Nephron (organoid): ENCODE measurements at regions not wholly inside any gene's neighbourhood (a gene's known extent, or its start where the extent isn't known, plus 50 kb on each side); places are given as distances from the start of the nearest gene placed in this dataset.

Experiments used
- H3K27ac Mint-ChIP-seq, 3 experiments: 2 replicates each; pipeline ENCODE4 v1.8.0; 2020; ENCODE audit warnings: mixed read lengths in 3 of 3, mild to moderate bottlenecking in 2 of 3, moderate library complexity in 1 of 3
- H3K27me3 Mint-ChIP-seq: 2 replicates; pipeline ENCODE4 v1.8.0; 2021; ENCODE audit warnings: low read depth, mild to moderate bottlenecking, moderate library complexity, mixed read lengths
- H3K36me3 Mint-ChIP-seq: 2 replicates; pipeline ENCODE4 v1.8.0; 2020; ENCODE audit warnings: low read depth, mixed read lengths
- H3K4me1 Mint-ChIP-seq: 2 replicates; pipeline ENCODE4 v1.8.0; 2020; ENCODE audit warnings: mixed read lengths
- H3K4me3 Mint-ChIP-seq, 3 experiments: 2 replicates each; pipeline ENCODE4 v1.8.0; 2020; ENCODE audit warnings: mild to moderate bottlenecking in 3 of 3, mixed read lengths in 3 of 3, moderate library complexity in 2 of 3
- H3K9me3 Mint-ChIP-seq: 2 replicates; pipeline ENCODE4 v1.8.0; 2020; ENCODE audit warnings: mixed read lengths
- CTCF ChIP-seq, 3 experiments: fragments of 200-600 bp; sonication (generic); IDR thresholded peaks; one replicate each; pipeline ENCODE4 v1.5.0; 2021; ENCODE audit warnings: antibody characterized with exemption in 3 of 3; ENCODE audit not compliant: unreplicated experiment in 3 of 3

- H3K27ac Mint-ChIP-seq, result no peak overlapping the region
- peaks cover 28% of the 10 kb centered on the region for H3K4me1 Mint-ChIP-seq
- H3K4me3 Mint-ChIP-seq, result no peak overlapping the region
- TF ChIP-seq CTCF (IDR thresholded peaks at IDR 0.05; ENCODE audit: unreplicated experiment in 3 of 3), result no peak
- no peaks in the 10 kb centered on the region for H3K27me3 Mint-ChIP-seq
- peaks cover 7% of the 10 kb centered on the region for H3K9me3 Mint-ChIP-seq
- H3K36me3 Mint-ChIP-seq, result no peaks in the 10 kb centered on the region
Observed at GRCh38 chr13:80787604-80788003, 446.7 kb upstream of the SPRY2 start.

- Mint-ChIP-seq H3K36me3 (no peaks in the 10 kb centered on the region), H3K4me1 (peaks cover 28% of the 10 kb centered on the region), H3K27me3 (no peaks in the 10 kb centered on the region), H3K4me3 (peak overlapping the region in 2 of 3 experiments; percentile 0 to 3), H3K9me3 (no peaks in the 10 kb centered on the region), H3K27ac (peak overlapping the region; percentile 88 to 93 (median 90))
- no peak for TF ChIP-seq CTCF (IDR thresholded peaks at IDR 0.05; ENCODE audit: unreplicated experiment in 3 of 3)
Observed at GRCh38 chr13:80783926-80784565, 443.1 kb upstream of the SPRY2 start.

GRCh38 chr13:80782441-80782840, 441.5 kb upstream of the SPRY2 start:
- H3K4me1 Mint-ChIP-seq, result peaks cover 28% of the 10 kb centered on the region

GRCh38 chr13:80778297-80778696, 437.4 kb upstream of the SPRY2 start:
- Mint-ChIP-seq H3K36me3 (no peaks in the 10 kb centered on the region), H3K4me3 (no peak overlapping the region), H3K27me3 (no peaks in the 10 kb centered on the region), H3K9me3 (no peaks in the 10 kb centered on the region), H3K27ac (no peak overlapping the region), H3K4me1 (peaks cover 3% of the 10 kb centered on the region)
- TF ChIP-seq CTCF (IDR thresholded peaks at IDR 0.05; ENCODE audit: unreplicated experiment in 3 of 3), result no peak

More at GRCh38 chr13:80782441-80782840, 441.5 kb upstream of the SPRY2 start:
- no peak for TF ChIP-seq CTCF (IDR thresholded peaks at IDR 0.05; ENCODE audit: unreplicated experiment in 3 of 3)
- Mint-ChIP-seq H3K27me3 (no peaks in the 10 kb centered on the region), H3K9me3 (no peaks in the 10 kb centered on the region), H3K36me3 (no peaks in the 10 kb centered on the region), H3K4me3 (no peak overlapping the region), H3K27ac (peak overlapping the region in 1 of 3 experiments; percentile 25)

- no peak for TF ChIP-seq CTCF (IDR thresholded peaks at IDR 0.05; ENCODE audit: unreplicated experiment in 3 of 3)
- no peaks in the 10 kb centered on the region for H3K9me3 Mint-ChIP-seq
- H3K27me3 Mint-ChIP-seq, result no peaks in the 10 kb centered on the region
- H3K4me3 Mint-ChIP-seq, result no peak overlapping the region
- no peak overlapping the region for H3K27ac Mint-ChIP-seq
- H3K36me3 Mint-ChIP-seq, result no peaks in the 10 kb centered on the region
- peaks cover 31% of the 10 kb centered on the region for H3K4me1 Mint-ChIP-seq
Observed at GRCh38 chr13:80757694-80758093, 416.8 kb upstream of the SPRY2 start.

- Mint-ChIP-seq H3K27me3 (no peaks in the 10 kb centered on the region), H3K4me1 (peaks cover 31% of the 10 kb centered on the region), H3K27ac (peak overlapping the region in 2 of 3 experiments; percentile 14 to 84), H3K9me3 (no peaks in the 10 kb centered on the region), H3K4me3 (no peak overlapping the region), H3K36me3 (no peaks in the 10 kb centered on the region)
- TF ChIP-seq CTCF (IDR thresholded peaks at IDR 0.05; ENCODE audit: unreplicated experiment in 3 of 3), result no peak
Observed at GRCh38 chr13:80755910-80756309, 415.0 kb upstream of the SPRY2 start.
